DOHH2 (cell line): ENCODE measurements at regions not wholly inside any gene's neighbourhood (a gene's known extent, or its start where the extent isn't known, plus 50 kb on each side); places are given as distances from the start of the nearest gene placed in this dataset.

ENCODE experiments used
- CTCF ChIP-seq: fragments of 200-600 bp; sonication (generic); IDR thresholded peaks from one replicate; pipeline ENCODE4 v1.5.1; 2014; ENCODE audit warnings: antibody characterized with exemption, mild to moderate bottlenecking, low read depth, low read length; ENCODE audit not compliant: poor library complexity, severe bottlenecking
- EZH2phosphoT487 ChIP-seq: fragments of 200-600 bp; sonication (generic); IDR thresholded peaks from 2 replicates; pipeline ENCODE4 v1.6.1; 2017; ENCODE audit warnings: borderline replicate concordance, mild to moderate bottlenecking, antibody characterized with exemption, low read length, moderate library complexity, mixed read lengths

- TF ChIP-seq CTCF (no peak), EZH2phosphoT487 (no peak)
Measured at GRCh38 chr21:19529031-19529430, 1125.4 kb upstream of the TMPRSS15 start.
